OCI-LY1 (cell line): ENCODE measurements at regions not wholly inside any gene's neighbourhood (a gene's known extent, or its start where the extent isn't known, plus 50 kb on each side); places are given as distances from the start of the nearest gene placed in this dataset.

Experiments used
- H2AFZ ChIP-seq: fragments of 200-600 bp; sonication (generic), shearing (Covaris generic); 2 replicates; pipeline ENCODE4 v1.6.0; 2014; ENCODE audit warnings: antibody characterized with exemption, mild to moderate bottlenecking, low read length
- H3F3A ChIP-seq: fragments of 200-600 bp; sonication (generic), shearing (Covaris generic); 2 replicates; pipeline ENCODE4 v1.6.0; 2014; ENCODE audit warnings: mild to moderate bottlenecking, antibody characterized with exemption, low read length, moderate library complexity; ENCODE audit not compliant: insufficient read depth
- H3K27ac ChIP-seq: fragments of 200-600 bp; sonication (generic); 2 replicates; pipeline ENCODE4 v1.5.1; 2014; ENCODE audit warnings: low read length, mixed run types, mild to moderate bottlenecking, low read depth; ENCODE audit not compliant: poor library complexity, severe bottlenecking
- H3K27me3 ChIP-seq: fragments of 200-600 bp; sonication (generic); 2 replicates; pipeline ENCODE4 v1.6.0; 2014; ENCODE audit warnings: antibody characterized with exemption, mild to moderate bottlenecking, low read length, moderate library complexity; ENCODE audit not compliant: insufficient read depth
- H3K36me3 ChIP-seq: fragments of 200-600 bp; sonication (generic); 2 replicates; pipeline ENCODE4 v1.6.1; 2014; ENCODE audit warnings: mild to moderate bottlenecking, antibody characterized with exemption, low read length, moderate library complexity, mixed read lengths; ENCODE audit not compliant: insufficient read depth
- H3K4me1 ChIP-seq: fragments of 200-600 bp; sonication (generic); 2 replicates; pipeline ENCODE4 v1.5.1; 2014; ENCODE audit warnings: mild to moderate bottlenecking, low read length, moderate library complexity; ENCODE audit not compliant: insufficient read depth, severe bottlenecking
- H3K4me2 ChIP-seq: fragments of 200-600 bp; sonication (generic), shearing (Covaris generic); 2 replicates; pipeline ENCODE4 v1.6.1; 2014; ENCODE audit warnings: low read length
- H3K4me3 ChIP-seq: fragments of 200-600 bp; sonication (generic); 2 replicates; pipeline ENCODE4 v1.5.1; 2014; ENCODE audit warnings: low read length, low read depth, mild to moderate bottlenecking, mixed read lengths; ENCODE audit not compliant: poor library complexity, severe bottlenecking
- H3K79me2 ChIP-seq: fragments of 200-600 bp; shearing (Covaris generic); 2 replicates; pipeline ENCODE4 v1.6.1; 2016; ENCODE audit warnings: mixed run types, low read length, mixed read lengths; ENCODE audit not compliant: insufficient read depth
- H3K9ac ChIP-seq: fragments of 200-600 bp; sonication (generic), shearing (Covaris generic); 2 replicates; pipeline ENCODE4 v1.6.1; 2014; ENCODE audit warnings: mild to moderate bottlenecking, low read length, mixed read lengths
- H3K9me2 ChIP-seq: fragments of 200-600 bp; sonication (generic), shearing (Covaris generic); 2 replicates; pipeline ENCODE4 v1.6.1; 2014; ENCODE audit warnings: low read depth, mild to moderate bottlenecking, low read length, mixed read lengths
- H3K9me3 ChIP-seq: fragments of 200-600 bp; shearing (Covaris generic); 2 replicates; pipeline ENCODE4 v1.6.1; 2014; ENCODE audit warnings: low read length, mixed read lengths
- H4K20me1 ChIP-seq: fragments of 200-600 bp; sonication (generic), shearing (Covaris generic); 2 replicates; pipeline ENCODE4 v1.6.0; 2016; ENCODE audit warnings: mild to moderate bottlenecking, low read length; ENCODE audit not compliant: insufficient read depth
- EZH2 ChIP-seq: fragments of 200-600 bp; sonication (generic), shearing (Covaris generic); IDR thresholded peaks from 2 replicates; pipeline ENCODE4 v1.8.0; 2017; ENCODE audit warnings: borderline replicate concordance, mixed run types, mild to moderate bottlenecking, antibody characterized with exemption, low read length, moderate library complexity, mixed read lengths
- TF ChIP-seq, protein P1 (sequence below): fragments of 200-600 bp; sonication (generic), shearing (Covaris generic); IDR thresholded peaks from 2 replicates; pipeline ENCODE4 v1.5.1; 2017; ENCODE audit warnings: mild to moderate bottlenecking, antibody characterized with exemption, low read length, moderate library complexity, mixed read lengths

DNA sequence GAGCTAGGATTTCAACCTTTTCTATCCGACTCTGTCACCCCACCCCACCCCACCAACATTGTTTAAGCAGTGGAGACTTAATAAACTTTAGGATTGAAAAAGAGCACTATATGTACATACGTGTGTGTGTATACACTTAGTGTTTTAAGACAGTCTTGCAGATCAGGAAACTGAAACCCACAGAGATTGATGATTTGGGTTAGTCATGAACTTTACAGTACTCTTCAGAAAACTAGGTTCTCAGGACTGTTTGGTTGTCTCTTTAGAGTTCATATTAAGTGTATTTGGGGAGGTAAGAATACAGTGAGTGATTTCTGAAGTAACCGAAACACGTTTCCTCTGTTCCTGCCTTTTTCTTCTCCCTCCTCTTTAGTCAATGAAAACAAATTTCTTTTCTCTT, 1043.1 kb downstream of the TLE1 start:
- no peaks in the 10 kb centered on the region for H3K9me2 ChIP-seq
- H3K4me3 ChIP-seq: no peak overlapping the region
- no peak overlapping the region for H2AFZ ChIP-seq
- no peaks in the 10 kb centered on the region for H4K20me1 ChIP-seq
- H3K4me2 ChIP-seq: no peak overlapping the region
- no peaks in the 10 kb centered on the region for H3K4me1 ChIP-seq
- H3K9ac ChIP-seq: no peak overlapping the region
- H3K27me3 ChIP-seq: no peaks in the 10 kb centered on the region
- no peaks in the 10 kb centered on the region for H3K79me2 ChIP-seq
- H3K27ac ChIP-seq: no peak overlapping the region
- TF ChIP-seq EZH2: no peak
- TF ChIP-seq, protein P1, sequence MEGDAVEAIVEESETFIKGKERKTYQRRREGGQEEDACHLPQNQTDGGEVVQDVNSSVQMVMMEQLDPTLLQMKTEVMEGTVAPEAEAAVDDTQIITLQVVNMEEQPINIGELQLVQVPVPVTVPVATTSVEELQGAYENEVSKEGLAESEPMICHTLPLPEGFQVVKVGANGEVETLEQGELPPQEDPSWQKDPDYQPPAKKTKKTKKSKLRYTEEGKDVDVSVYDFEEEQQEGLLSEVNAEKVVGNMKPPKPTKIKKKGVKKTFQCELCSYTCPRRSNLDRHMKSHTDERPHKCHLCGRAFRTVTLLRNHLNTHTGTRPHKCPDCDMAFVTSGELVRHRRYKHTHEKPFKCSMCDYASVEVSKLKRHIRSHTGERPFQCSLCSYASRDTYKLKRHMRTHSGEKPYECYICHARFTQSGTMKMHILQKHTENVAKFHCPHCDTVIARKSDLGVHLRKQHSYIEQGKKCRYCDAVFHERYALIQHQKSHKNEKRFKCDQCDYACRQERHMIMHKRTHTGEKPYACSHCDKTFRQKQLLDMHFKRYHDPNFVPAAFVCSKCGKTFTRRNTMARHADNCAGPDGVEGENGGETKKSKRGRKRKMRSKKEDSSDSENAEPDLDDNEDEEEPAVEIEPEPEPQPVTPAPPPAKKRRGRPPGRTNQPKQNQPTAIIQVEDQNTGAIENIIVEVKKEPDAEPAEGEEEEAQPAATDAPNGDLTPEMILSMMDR: no peak
- H3K36me3 ChIP-seq: no peaks in the 10 kb centered on the region
- no peaks in the 10 kb centered on the region for H3K9me3 ChIP-seq
- no peaks in the 10 kb centered on the region for H3F3A ChIP-seq

DNA sequence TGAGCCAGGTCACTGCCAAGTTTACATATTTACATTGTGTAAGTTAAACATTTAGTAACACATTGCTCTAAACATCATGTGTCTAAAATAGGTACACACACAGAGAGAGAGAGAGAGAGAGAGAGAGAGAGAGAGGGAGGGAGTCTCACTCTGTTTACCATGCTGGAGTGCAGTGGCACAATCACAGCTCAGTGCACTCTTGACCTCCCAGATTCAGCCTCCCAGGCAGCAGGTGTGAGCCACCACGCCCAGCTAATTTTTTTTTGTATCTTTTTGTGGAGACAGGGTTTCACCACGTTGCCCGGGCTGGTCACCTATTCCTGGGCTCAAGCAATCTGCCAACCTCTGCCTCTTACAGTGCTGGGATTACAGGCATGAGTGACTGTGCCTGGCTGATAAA, 1045.3 kb downstream of the TLE1 start:
- Histone ChIP-seq H3K4me2 (no peak overlapping the region), H2AFZ (no peak overlapping the region), H3K27ac (no peak overlapping the region), H4K20me1 (no peaks in the 10 kb centered on the region), H3K9ac (no peak overlapping the region), H3K9me3 (no peaks in the 10 kb centered on the region), H3K27me3 (no peaks in the 10 kb centered on the region), H3K4me3 (no peak overlapping the region), H3F3A (no peaks in the 10 kb centered on the region), H3K79me2 (no peaks in the 10 kb centered on the region), H3K36me3 (no peaks in the 10 kb centered on the region), H3K4me1 (no peaks in the 10 kb centered on the region), H3K9me2 (no peaks in the 10 kb centered on the region)
- TF ChIP-seq, protein P1: no peak
- no peak for TF ChIP-seq EZH2

DNA sequence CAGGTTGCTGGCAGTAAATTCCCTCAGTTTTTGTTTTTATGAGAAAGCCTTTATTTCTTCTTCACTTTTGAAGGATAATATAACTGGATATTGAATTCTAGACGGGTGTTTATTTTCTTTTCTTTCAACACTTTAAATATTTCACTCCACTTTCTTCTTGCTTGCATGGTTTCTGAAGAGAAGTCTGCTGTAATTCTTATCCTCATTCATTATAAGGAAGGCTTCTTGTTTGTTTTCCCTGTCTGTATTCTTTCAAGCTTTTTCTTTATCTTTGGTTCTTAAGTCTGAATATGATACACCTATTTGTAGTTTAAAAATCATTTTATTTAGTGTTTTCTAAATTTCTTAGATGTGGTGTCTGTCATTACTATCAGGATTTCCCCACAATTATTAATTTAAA, 1054.3 kb downstream of the TLE1 start:
- Histone ChIP-seq H4K20me1 (no peaks in the 10 kb centered on the region), H3K4me1 (no peaks in the 10 kb centered on the region), H3K27ac (no peak overlapping the region), H3K4me3 (no peak overlapping the region), H3K79me2 (no peaks in the 10 kb centered on the region), H2AFZ (no peak overlapping the region), H3K9me2 (no peaks in the 10 kb centered on the region), H3K4me2 (no peak overlapping the region), H3K36me3 (no peaks in the 10 kb centered on the region), H3K9me3 (no peaks in the 10 kb centered on the region), H3F3A (no peaks in the 10 kb centered on the region), H3K27me3 (no peaks in the 10 kb centered on the region), H3K9ac (no peak overlapping the region)
- TF ChIP-seq, protein P1: no peak
- TF ChIP-seq EZH2: no peak
